Epithelial cell of proximal tubule (primary cell): ENCODE measurements at regions not wholly inside any gene's neighbourhood (a gene's known extent, or its start where the extent isn't known, plus 50 kb on each side); places are given as distances from the start of the nearest gene placed in this dataset.

Experiments used
- DNase-seq: peaks from one replicate; pipeline ENCODE4 v3.0.0-alpha.2; 2011; ENCODE audit warnings: low read depth
- H3K4me3 ChIP-seq: 2 replicates; pipeline ENCODE4 v1.5.1; 2011; ENCODE audit warnings: low read depth, mild to moderate bottlenecking, low read length
- TF ChIP-seq, protein P1 (sequence below): conservative IDR thresholded peaks from 2 replicates; pipeline ENCODE4 v1.5.1; 2012; ENCODE audit warnings: low read depth, mild to moderate bottlenecking, low read length

DNA sequence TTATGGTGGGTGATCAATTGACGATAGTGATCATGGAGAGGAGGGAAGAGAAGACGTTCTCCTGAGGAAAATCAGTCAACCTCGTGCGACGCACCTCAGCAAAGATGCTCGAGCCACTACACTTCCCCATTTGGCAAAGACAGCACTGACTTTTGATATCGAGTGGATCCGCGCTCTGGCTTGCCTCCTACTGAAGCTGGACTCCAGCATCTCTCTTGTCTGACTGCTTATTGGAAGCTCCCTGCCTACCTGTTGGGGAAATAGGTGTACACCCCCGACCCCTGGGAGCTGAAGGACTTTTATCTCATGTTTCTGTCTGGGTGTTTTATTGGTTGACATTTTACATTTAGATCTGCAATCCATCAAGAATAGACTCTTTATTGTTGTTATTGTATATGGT lies 476.8 kb upstream of the B3GAT1 start:
- H3K4me3 ChIP-seq: no peak overlapping the region
- TF ChIP-seq, protein P1, sequence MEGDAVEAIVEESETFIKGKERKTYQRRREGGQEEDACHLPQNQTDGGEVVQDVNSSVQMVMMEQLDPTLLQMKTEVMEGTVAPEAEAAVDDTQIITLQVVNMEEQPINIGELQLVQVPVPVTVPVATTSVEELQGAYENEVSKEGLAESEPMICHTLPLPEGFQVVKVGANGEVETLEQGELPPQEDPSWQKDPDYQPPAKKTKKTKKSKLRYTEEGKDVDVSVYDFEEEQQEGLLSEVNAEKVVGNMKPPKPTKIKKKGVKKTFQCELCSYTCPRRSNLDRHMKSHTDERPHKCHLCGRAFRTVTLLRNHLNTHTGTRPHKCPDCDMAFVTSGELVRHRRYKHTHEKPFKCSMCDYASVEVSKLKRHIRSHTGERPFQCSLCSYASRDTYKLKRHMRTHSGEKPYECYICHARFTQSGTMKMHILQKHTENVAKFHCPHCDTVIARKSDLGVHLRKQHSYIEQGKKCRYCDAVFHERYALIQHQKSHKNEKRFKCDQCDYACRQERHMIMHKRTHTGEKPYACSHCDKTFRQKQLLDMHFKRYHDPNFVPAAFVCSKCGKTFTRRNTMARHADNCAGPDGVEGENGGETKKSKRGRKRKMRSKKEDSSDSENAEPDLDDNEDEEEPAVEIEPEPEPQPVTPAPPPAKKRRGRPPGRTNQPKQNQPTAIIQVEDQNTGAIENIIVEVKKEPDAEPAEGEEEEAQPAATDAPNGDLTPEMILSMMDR: no peak
- no peak for DNase-seq

DNA sequence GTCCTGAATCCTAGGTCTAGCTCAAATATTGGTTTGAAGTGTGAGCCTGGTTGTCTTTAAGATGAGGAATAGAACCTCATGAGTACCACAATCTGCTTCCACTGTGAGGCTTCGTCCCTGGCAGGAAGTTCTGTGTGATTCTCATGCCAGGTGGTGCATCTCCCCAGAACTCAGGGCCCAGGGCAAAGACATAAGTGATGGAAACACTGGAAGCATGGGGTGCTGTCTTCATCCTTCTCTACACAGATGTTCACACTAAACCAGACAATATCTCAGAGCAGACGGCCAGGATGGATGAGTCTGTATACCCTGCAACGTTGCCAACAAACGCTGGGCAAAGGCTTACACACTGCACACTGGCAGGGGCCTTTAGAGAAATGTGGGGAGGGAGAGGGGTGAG lies 475.9 kb upstream of the B3GAT1 start:
- H3K4me3 ChIP-seq: no peak overlapping the region
- DNase-seq: no peak
- TF ChIP-seq, protein P1: no peak

DNA sequence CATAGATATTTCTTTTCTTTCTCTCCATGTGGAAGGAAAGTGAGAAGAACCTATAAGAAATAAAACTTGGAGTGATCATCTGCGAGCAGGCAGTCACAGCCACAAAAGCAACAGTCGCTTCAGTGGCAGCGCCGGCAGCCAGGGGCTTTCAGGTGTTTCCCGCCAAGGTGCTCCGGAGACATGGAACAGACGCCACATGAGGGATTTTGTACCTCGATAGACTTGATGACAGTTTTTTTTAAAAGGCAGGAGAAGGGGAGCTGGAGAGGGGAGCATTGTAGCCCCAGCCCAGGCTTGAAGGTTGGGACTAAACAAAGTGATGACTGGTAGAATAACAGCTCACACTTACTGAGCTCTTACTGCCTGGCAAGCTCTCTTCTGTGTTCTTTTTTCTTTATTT lies 471.4 kb upstream of the B3GAT1 start:
- no peak for DNase-seq
- TF ChIP-seq, protein P1: no peak

DNA sequence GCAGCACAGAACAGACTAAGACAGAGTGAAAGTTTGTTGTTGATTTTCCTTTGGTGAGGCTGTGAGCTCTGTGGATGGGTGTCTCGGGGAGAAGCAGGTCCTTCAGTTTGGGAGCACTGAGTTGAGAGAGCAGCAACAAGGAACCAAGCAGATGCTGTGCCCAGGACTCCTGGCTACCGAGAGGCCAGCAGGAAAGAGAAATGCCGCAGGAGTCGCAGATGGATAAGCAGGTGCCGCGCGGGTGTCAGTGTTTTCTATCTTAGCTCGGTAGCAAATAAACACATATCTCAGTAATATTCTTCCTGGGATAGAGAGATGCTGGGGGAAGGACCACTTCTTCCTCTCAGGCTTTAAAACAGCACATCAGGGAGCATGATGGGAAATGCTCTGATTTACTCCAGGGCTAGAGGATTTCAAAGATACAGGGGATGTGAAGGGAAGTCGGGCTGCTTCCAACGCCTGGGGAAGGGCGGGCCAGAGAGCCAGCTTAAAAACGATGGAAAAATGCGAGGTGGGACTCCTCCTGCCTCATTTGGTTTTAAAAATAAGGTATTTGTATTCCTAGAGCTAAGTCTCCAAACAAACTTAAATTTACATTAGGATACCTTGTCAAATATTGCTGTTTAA lies 470.7 kb upstream of the B3GAT1 start:
- no peak for DNase-seq
- TF ChIP-seq, protein P1: no peak
- no peak overlapping the region for H3K4me3 ChIP-seq

More for the DNA sequence above, 471.4 kb upstream of the B3GAT1 start:
- no peak overlapping the region for H3K4me3 ChIP-seq

DNA sequence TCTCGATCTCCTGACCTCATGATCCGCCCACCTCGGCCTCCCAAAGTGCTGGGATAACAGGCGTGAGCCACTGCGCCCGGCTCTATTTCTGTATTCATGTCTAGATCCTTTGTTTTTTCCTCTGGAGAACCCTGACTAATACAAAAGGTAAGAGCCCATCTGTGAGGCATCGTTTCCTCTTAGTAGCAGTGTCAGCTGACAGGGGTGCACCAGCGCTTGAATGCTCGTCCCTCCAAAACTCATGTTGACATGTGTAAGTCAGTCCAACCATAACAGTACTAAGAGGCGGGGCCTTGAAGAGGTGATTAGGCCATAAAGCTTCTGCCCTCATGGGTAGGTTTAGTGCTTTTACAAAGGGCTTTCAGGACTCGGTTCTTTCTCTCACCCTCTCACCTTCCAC lies 470.1 kb upstream of the B3GAT1 start:
- DNase-seq: no peak
- TF ChIP-seq, protein P1: no peak
- no peak overlapping the region for H3K4me3 ChIP-seq

DNA sequence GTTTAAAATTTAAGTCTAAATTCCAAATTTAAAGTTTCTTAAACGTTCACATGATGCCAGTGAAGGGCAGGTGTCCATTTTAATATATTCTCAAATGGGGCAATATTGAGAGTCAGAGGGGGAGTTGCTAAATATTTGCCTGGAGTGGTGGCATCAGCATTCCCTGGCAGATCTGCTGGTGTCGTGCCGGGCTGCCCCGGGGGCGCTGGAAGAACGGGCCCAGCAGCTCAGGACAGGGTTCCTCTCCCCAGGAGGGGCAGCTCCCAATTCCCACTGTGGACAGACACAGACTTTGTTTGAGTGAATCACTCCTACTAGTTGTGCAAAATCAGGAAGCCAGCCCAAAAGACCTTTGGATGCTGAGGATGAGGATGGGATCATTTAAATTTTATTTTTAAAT lies 468.7 kb upstream of the B3GAT1 start:
- no peak for DNase-seq
- H3K4me3 ChIP-seq: no peak overlapping the region
- TF ChIP-seq, protein P1: no peak

DNA sequence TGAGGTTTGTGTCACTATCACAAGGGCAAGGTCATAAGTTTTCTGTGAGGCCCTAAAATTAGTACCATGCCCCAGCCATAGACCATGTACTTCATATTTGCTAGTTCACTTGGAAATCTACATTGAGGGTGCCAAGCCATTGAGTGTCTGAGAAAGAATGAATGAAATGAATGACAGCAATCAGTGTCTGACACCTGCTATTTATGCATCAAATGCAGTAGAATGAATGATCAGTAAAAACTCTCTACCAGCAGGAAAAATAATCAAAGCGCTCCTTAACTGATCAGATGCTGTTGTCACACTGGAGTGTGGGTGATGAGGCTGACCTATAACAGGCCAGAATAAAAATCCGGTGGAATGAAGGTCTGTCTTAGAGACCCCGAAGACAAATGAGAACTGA lies 467.9 kb upstream of the B3GAT1 start:
- no peak for DNase-seq
- no peak overlapping the region for H3K4me3 ChIP-seq
- TF ChIP-seq, protein P1: no peak
